Prostate gland (tissue), 2 donors: ENCODE measurements at regions not wholly inside any gene's neighbourhood (a gene's known extent, or its start where the extent isn't known, plus 50 kb on each side); places are given as distances from the start of the nearest gene placed in this dataset.

Experiments
- DNase-seq: peaks from one replicate; pipeline ENCODE4 v3.0.0-alpha.2; 2019; ENCODE audit warnings: low spot score
- H3K27ac ChIP-seq, 2 donors: fragments of 200-600 bp; sonication (generic); 2 replicates each; pipeline ENCODE4 v1.5.1; 2017 to 2019
- H3K27me3 ChIP-seq: fragments of 200-600 bp; sonication (generic); replicated peaks from 2 replicates; pipeline ENCODE4 v1.5.1; 2019; ENCODE audit not compliant: insufficient read depth
- H3K36me3 ChIP-seq, 2 donors: fragments of 200-600 bp; sonication (generic); 1 replicate in 1 of 2; 2 replicates in 1 of 2; pipeline versions ENCODE4 v1.5.1 to v1.8.1; 2017 to 2019
- H3K4me1 ChIP-seq: fragments of 200-600 bp; sonication (generic); replicated peaks from 2 replicates; pipeline ENCODE4 v1.5.1; 2019
- H3K4me3 ChIP-seq, 2 donors: fragments of 200-600 bp; sonication (generic); 2 replicates each; pipeline ENCODE4 v1.5.1; 2017 to 2019
- H3K9me3 ChIP-seq: fragments of 200-600 bp; sonication (generic); 2 replicates; pipeline ENCODE4 v1.5.1; 2017
- POLR2A ChIP-seq: fragments of 450-650 bp; IDR thresholded peaks from one replicate; pipeline ENCODE4 v1.6.1; 2016; ENCODE audit warnings: antibody characterized with exemption, mild to moderate bottlenecking
- POLR2AphosphoS5 ChIP-seq: sonication (generic); formaldehyde crosslinking; IDR thresholded peaks from one replicate; pipeline ENCODE4 v1.6.1; 2017; ENCODE audit warnings: antibody characterized with exemption
- WGBS: methylation state at CpG from one replicate; pipeline ENCODE4 v1.1.5; 2018; 5-methylcytosine and 5-hydroxymethylcytosine counted together
- intact Hi-C: fragments of 100-400 bp; cut with DNase I; formaldehyde crosslinking; loops from one replicate; pipeline ENCODE4 v1.14.2; 2022
- TF ChIP-seq, protein P1 (sequence below), 4 experiments: fragments of 200-600 bp in 2 of 4; fragments of 450-650 bp in 2 of 4; sonication (generic) in 2 of 4; IDR thresholded peaks; 1 replicate in 3 of 4; 2 replicates in 1 of 4; pipeline ENCODE4 v1.5.1; 2016 to 2019; ENCODE audit warnings: antibody characterized with exemption in 4 of 4, mild to moderate bottlenecking in 2 of 4, moderate library complexity in 2 of 4

DNA sequence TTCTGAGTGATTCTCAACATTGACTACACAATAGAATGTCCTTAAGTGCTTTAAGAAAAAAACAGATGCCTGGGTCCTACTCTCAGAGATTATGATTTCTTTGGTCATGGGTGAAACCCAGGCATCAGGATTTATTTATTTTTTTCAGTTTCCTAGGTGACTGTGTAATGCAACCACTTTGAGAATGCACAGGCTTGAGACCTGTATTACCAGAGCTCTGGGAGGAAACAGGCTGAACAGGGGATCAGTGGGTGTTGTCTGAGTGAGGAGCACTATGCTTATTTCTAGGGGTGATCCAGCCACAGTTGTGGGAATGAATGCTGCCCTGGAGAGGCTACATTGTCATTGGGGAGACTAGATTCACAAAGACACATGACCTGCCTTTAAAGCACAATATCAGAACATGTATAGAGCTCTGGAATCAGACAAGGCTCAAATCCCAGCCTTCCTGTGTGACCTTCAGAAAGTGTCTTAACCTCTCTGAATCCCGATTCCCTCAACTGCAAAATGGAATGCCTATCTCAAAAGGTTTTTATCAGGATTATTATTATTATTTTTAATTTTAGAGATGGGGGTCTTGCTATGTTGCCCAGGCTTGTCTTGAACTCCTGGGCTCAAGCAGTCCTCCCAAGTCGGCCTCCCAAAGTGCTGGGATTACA, 61.6 kb upstream of the PRPS1 start:
- H3K36me3 ChIP-seq: no peaks in the 10 kb centered on the region
- TF ChIP-seq POLR2A (no peak), POLR2AphosphoS5 (no peak)
- TF ChIP-seq, protein P1, sequence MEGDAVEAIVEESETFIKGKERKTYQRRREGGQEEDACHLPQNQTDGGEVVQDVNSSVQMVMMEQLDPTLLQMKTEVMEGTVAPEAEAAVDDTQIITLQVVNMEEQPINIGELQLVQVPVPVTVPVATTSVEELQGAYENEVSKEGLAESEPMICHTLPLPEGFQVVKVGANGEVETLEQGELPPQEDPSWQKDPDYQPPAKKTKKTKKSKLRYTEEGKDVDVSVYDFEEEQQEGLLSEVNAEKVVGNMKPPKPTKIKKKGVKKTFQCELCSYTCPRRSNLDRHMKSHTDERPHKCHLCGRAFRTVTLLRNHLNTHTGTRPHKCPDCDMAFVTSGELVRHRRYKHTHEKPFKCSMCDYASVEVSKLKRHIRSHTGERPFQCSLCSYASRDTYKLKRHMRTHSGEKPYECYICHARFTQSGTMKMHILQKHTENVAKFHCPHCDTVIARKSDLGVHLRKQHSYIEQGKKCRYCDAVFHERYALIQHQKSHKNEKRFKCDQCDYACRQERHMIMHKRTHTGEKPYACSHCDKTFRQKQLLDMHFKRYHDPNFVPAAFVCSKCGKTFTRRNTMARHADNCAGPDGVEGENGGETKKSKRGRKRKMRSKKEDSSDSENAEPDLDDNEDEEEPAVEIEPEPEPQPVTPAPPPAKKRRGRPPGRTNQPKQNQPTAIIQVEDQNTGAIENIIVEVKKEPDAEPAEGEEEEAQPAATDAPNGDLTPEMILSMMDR (IDR thresholded peaks at IDR 0.05): no peak
- no peaks in the 10 kb centered on the region for H3K4me1 ChIP-seq
- no peak for DNase-seq
- H3K27ac ChIP-seq: no peak overlapping the region
- no peaks in the 10 kb centered on the region for H3K27me3 ChIP-seq
- H3K9me3 ChIP-seq: no peaks in the 10 kb centered on the region
- H3K4me3 ChIP-seq: no peak overlapping the region
- intact Hi-C loops: no loop called here
- WGBS: 100% methylated on average over 2 of the region's 2 CpGs

- no peaks in the 10 kb centered on the region for H3K27me3 ChIP-seq
- intact Hi-C loops: no loop called here
- H3K9me3 ChIP-seq: no peaks in the 10 kb centered on the region
- no peak overlapping the region for H3K4me3 ChIP-seq
- DNase-seq: no peak
- H3K4me1 ChIP-seq: no peaks in the 10 kb centered on the region
- TF ChIP-seq, protein P1 (IDR thresholded peaks at IDR 0.05): no peak
- TF ChIP-seq POLR2AphosphoS5 (no peak), POLR2A (no peak)
- 30% methylated on average over 2 of the region's 2 CpGs for WGBS
- H3K36me3 ChIP-seq: no peaks in the 10 kb centered on the region
- H3K27ac ChIP-seq: no peak overlapping the region
Observed at GRCh38 chrX:107567370-107567769, 60.9 kb upstream of the PRPS1 start.

- H3K27me3 ChIP-seq: no peaks in the 10 kb centered on the region
- intact Hi-C loops: no loop called here
- H3K4me1 ChIP-seq: no peaks in the 10 kb centered on the region
- no peaks in the 10 kb centered on the region for H3K36me3 ChIP-seq
- no peak for DNase-seq
- H3K9me3 ChIP-seq: no peaks in the 10 kb centered on the region
- 80% methylated on average over 9 of the region's 9 CpGs for WGBS
- no peak overlapping the region for H3K4me3 ChIP-seq
- H3K27ac ChIP-seq: no peak overlapping the region
- TF ChIP-seq POLR2A: no peak
Observed at GRCh38 chrX:107571296-107571998, 56.9 kb upstream of the PRPS1 start.

DNA sequence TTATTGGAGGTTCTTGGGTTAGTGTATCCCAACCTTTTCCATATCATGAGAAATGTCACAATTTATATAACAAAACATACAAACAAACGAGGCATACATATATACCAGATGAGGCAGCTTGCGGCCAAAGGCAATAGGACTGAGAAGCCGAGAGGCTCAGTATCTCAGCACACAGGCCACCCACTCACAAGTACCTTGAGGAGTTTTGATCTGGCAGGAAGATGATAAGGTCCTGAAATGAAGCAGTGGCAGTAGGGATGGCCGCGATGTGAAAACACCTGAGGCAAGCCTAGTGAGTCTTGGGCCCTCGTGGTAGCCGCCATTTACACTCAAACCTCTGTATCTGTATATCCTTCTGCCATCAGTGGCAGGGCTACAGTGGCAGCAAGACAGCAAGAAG, 55.3 kb upstream of the PRPS1 start:
- H3K27me3 ChIP-seq: no peaks in the 10 kb centered on the region
- intact Hi-C loops: no loop called here
- no peaks in the 10 kb centered on the region for H3K36me3 ChIP-seq
- 94% methylated on average over 7 of the region's 7 CpGs for WGBS
- H3K9me3 ChIP-seq: no peaks in the 10 kb centered on the region
- TF ChIP-seq POLR2A (no peak), POLR2AphosphoS5 (no peak)
- TF ChIP-seq, protein P1 (IDR thresholded peaks at IDR 0.05): no peak
- no peaks in the 10 kb centered on the region for H3K4me1 ChIP-seq
- no peak for DNase-seq
- no peak overlapping the region for H3K27ac ChIP-seq
- H3K4me3 ChIP-seq: no peak overlapping the region

GRCh38 chrX:107574054-107574683, 54.1 kb upstream of the PRPS1 start:
- no peak overlapping the region for H3K27ac ChIP-seq
- TF ChIP-seq, protein P1 (IDR thresholded peaks at IDR 0.05): no peak
- TF ChIP-seq POLR2AphosphoS5: no peak
- TF ChIP-seq POLR2A: no peak
- no peak for DNase-seq
- H3K27me3 ChIP-seq: no peaks in the 10 kb centered on the region
- no peaks in the 10 kb centered on the region for H3K9me3 ChIP-seq
- intact Hi-C loops: no loop called here
- 74% methylated on average over 3 of the region's 3 CpGs for WGBS
- no peak overlapping the region for H3K4me3 ChIP-seq
- H3K36me3 ChIP-seq: no peaks in the 10 kb centered on the region
- H3K4me1 ChIP-seq: no peaks in the 10 kb centered on the region
